Sigmoid colon (tissue), 4 donors: ENCODE measurements at regions not wholly inside any gene's neighbourhood (a gene's known extent, or its start where the extent isn't known, plus 50 kb on each side); places are given as distances from the start of the nearest gene placed in this dataset.
"Not testable (repeated sequence)": the region's sequence is repeated elsewhere in the genome, so short reads cannot be mapped to it uniquely, and the experiment has no call there.

Experiments
- EP300 ChIP-seq, 4 donors: sonication (generic); formaldehyde crosslinking; IDR thresholded peaks; one replicate each; pipeline ENCODE4 v1.6.1; 2017; ENCODE audit warnings: antibody characterized with exemption in 4 of 4
- POLR2A ChIP-seq, 2 donors: fragments of 450-650 bp; IDR thresholded peaks; one replicate each; pipeline ENCODE4 v1.6.1; 2016; ENCODE audit warnings: antibody characterized with exemption in 2 of 2, mild to moderate bottlenecking in 2 of 2, moderate library complexity in 2 of 2
- POLR2AphosphoS5 ChIP-seq, 4 donors: sonication (generic); formaldehyde crosslinking; IDR thresholded peaks; one replicate each; pipeline ENCODE4 v1.6.1; 2017; ENCODE audit warnings: antibody characterized with exemption in 4 of 4
- TF ChIP-seq, protein P1 (sequence below), 4 experiments: fragments of 450-650 bp in 3 of 4; fragments of 200-600 bp in 1 of 4; IDR thresholded peaks; one replicate each; pipeline ENCODE4 v1.5.1; 2016 to 2019; ENCODE audit warnings: antibody characterized with exemption in 4 of 4, mild to moderate bottlenecking in 3 of 4, moderate library complexity in 2 of 4

DNA sequence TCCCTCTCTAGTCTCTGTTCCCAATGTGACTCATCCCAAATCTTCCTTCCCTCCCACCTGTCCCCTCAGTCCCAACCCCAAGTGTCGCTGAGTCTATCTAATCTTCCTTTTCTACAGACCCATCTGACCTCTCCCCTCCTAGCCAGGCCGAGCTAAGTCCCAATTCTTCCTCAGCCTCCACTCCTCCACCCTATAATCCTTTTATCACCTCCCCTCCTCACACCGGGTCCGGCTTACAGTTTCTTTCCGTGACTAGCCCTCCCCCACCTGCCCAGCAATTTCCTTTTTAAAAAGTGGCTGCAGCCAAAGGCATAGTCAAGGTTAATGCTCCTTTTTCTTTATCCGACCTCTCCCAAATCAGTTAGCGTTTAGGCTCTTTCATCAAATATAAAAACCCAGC is 541.0 kb upstream of the CRIM1 start:
- TF ChIP-seq, protein P1, sequence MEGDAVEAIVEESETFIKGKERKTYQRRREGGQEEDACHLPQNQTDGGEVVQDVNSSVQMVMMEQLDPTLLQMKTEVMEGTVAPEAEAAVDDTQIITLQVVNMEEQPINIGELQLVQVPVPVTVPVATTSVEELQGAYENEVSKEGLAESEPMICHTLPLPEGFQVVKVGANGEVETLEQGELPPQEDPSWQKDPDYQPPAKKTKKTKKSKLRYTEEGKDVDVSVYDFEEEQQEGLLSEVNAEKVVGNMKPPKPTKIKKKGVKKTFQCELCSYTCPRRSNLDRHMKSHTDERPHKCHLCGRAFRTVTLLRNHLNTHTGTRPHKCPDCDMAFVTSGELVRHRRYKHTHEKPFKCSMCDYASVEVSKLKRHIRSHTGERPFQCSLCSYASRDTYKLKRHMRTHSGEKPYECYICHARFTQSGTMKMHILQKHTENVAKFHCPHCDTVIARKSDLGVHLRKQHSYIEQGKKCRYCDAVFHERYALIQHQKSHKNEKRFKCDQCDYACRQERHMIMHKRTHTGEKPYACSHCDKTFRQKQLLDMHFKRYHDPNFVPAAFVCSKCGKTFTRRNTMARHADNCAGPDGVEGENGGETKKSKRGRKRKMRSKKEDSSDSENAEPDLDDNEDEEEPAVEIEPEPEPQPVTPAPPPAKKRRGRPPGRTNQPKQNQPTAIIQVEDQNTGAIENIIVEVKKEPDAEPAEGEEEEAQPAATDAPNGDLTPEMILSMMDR (IDR thresholded peaks at IDR 0.05) = not testable (repeated sequence)
- not testable (repeated sequence) for TF ChIP-seq EP300, POLR2AphosphoS5, POLR2A (IDR thresholded peaks at IDR 0.05)
